ENCODE measurements at regions not wholly inside any gene's neighbourhood (a gene's known extent, or its start where the extent isn't known, plus 50 kb on each side); places are given as distances from the start of the nearest gene placed in this dataset.

DNA sequence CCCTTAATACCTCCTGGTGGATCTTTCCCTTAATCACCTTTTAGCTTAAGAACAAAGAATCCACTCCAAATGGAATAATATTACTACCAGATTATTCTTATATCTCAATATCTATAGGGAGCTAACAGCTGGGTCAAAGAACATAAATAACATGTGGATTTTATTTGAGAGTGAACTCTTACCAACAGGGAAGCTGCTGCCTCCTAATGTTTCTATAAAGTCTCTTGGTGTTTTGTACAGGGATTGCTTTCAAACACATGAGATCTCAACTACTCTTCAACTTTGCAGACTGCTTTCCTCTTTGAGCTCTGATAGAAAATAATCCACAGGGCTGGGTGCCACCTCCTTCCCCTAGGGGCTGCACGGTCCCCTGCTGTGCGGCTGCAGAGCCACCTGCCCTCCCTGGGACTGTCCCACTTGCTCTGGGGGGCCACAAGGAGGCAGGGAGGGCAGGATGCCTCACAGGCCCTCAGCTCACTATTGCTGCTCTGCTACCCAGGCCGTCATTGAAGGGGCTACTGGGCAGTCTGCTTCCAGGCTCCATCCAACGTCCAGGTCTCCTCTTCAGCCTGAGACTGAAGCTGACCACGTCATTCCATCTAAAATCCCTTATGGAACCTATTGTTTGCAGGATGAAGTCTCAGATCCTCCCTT, 191.2 kb downstream of the CXCL12 start:
- H2AFZ ChIP-seq (ENCODE audit: low read length), result no peak overlapping the region
- no peak overlapping the region for H3K4me2 ChIP-seq (ENCODE audit: low read depth, low read length, poor library complexity, severe bottlenecking)
- no peaks in the 10 kb centered on the region for H3K9me2 ChIP-seq (replicated peaks; ENCODE audit: low read depth, low read length)
- no peak overlapping the region for H3K9ac ChIP-seq (ENCODE audit: low read depth, low read length, poor library complexity, severe bottlenecking)
- TF ChIP-seq, protein P1, sequence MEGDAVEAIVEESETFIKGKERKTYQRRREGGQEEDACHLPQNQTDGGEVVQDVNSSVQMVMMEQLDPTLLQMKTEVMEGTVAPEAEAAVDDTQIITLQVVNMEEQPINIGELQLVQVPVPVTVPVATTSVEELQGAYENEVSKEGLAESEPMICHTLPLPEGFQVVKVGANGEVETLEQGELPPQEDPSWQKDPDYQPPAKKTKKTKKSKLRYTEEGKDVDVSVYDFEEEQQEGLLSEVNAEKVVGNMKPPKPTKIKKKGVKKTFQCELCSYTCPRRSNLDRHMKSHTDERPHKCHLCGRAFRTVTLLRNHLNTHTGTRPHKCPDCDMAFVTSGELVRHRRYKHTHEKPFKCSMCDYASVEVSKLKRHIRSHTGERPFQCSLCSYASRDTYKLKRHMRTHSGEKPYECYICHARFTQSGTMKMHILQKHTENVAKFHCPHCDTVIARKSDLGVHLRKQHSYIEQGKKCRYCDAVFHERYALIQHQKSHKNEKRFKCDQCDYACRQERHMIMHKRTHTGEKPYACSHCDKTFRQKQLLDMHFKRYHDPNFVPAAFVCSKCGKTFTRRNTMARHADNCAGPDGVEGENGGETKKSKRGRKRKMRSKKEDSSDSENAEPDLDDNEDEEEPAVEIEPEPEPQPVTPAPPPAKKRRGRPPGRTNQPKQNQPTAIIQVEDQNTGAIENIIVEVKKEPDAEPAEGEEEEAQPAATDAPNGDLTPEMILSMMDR (conservative IDR thresholded peaks at IDR 0.05; ENCODE audit: low read length), result no peak
- TF ChIP-seq EZH2phosphoT487 (IDR thresholded peaks at IDR 0.05; ENCODE audit: borderline replicate concordance), result no peak
- no peaks in the 10 kb centered on the region for H3K27me3 ChIP-seq (ENCODE audit: insufficient read depth, low read length, poor library complexity, severe bottlenecking)
- H3K79me2 ChIP-seq (ENCODE audit: insufficient read depth, low read length), result no peaks in the 10 kb centered on the region
- no peaks in the 10 kb centered on the region for H3K36me3 ChIP-seq (ENCODE audit: insufficient read depth, low read length)
- no peaks in the 10 kb centered on the region; the same call in 1 of the 2 replicates for H3K9me3 ChIP-seq (ENCODE audit: insufficient read depth, low read depth, low read length)
- H4K20me1 ChIP-seq (ENCODE audit: insufficient read depth, low read length, poor library complexity, severe bottlenecking), result no peaks in the 10 kb centered on the region
- no peaks in the 10 kb centered on the region for H3K4me1 ChIP-seq (ENCODE audit: insufficient read depth, low read length, poor library complexity, severe bottlenecking)
- H3K4me3 ChIP-seq (ENCODE audit: low read length, poor library complexity, severe bottlenecking), result no peak overlapping the region
- no peaks in the 10 kb centered on the region for H3F3A ChIP-seq (ENCODE audit: low read depth)

DNA sequence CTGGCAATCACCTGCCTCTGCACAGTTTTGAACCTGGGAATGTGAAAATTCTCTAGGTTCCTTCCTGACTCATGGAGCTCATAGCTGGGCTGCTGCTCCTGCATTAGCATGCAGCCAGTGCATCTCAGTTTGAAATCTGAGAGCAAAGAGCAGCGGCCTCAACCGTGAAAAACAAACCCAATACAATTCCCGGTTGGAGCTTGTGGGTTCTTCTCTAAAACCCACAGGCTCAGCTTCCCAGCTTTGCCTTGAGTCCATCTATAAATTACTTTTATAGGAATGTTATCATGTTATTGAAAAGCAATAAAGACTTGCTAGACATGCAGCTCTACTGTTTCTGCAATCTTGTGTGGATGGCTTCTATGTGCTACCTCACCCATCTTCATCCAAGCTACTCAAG, 191.7 kb downstream of the CXCL12 start:
- H3K79me2 ChIP-seq (ENCODE audit: insufficient read depth, low read length), result no peaks in the 10 kb centered on the region
- no peaks in the 10 kb centered on the region for H3K9me2 ChIP-seq (replicated peaks; ENCODE audit: low read depth, low read length)
- H4K20me1 ChIP-seq (ENCODE audit: insufficient read depth, low read length, poor library complexity, severe bottlenecking), result no peaks in the 10 kb centered on the region
- H3K9me3 ChIP-seq (ENCODE audit: insufficient read depth, low read depth, low read length), result peaks cover under 1% of the 10 kb centered on the region; the same call in 1 of the 2 replicates
- TF ChIP-seq EZH2phosphoT487 (IDR thresholded peaks at IDR 0.05; ENCODE audit: borderline replicate concordance), result no peak
- TF ChIP-seq, protein P1 (conservative IDR thresholded peaks at IDR 0.05; ENCODE audit: low read length), result no peak
- H3K9ac ChIP-seq (ENCODE audit: low read depth, low read length, poor library complexity, severe bottlenecking), result no peak overlapping the region
- H3F3A ChIP-seq (ENCODE audit: low read depth), result no peaks in the 10 kb centered on the region
- H3K36me3 ChIP-seq (ENCODE audit: insufficient read depth, low read length), result no peaks in the 10 kb centered on the region
- no peak overlapping the region for H2AFZ ChIP-seq (ENCODE audit: low read length)
- no peak overlapping the region for H3K4me3 ChIP-seq (ENCODE audit: low read length, poor library complexity, severe bottlenecking)
- no peaks in the 10 kb centered on the region for H3K27me3 ChIP-seq (ENCODE audit: insufficient read depth, low read length, poor library complexity, severe bottlenecking)
- H3K4me2 ChIP-seq (ENCODE audit: low read depth, low read length, poor library complexity, severe bottlenecking), result no peak overlapping the region
- no peaks in the 10 kb centered on the region for H3K4me1 ChIP-seq (ENCODE audit: insufficient read depth, low read length, poor library complexity, severe bottlenecking)

DNA sequence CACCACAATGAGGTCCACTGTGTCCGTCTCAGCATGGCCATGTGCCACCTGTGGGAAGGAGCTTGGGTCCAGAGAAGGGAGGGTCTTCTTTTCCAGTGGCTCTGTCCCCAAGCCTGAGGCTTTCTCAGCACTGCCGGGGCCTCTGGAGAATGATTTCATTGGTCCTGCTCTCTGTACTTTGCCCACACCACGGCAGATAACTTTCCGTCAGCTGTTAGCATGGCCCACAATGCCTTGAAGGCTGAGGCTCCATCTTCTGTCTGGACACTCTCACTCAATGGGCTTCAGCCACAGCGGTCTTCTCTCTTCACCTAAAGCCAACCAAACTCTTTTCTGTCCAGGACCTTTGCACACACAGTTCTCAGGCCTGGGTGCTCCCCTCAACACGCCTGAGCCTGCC, 192.5 kb downstream of the CXCL12 start:
- no peaks in the 10 kb centered on the region for H3K36me3 ChIP-seq (ENCODE audit: insufficient read depth, low read length)
- no peaks in the 10 kb centered on the region for H3K4me1 ChIP-seq (ENCODE audit: insufficient read depth, low read length, poor library complexity, severe bottlenecking)
- H3K4me3 ChIP-seq (ENCODE audit: low read length, poor library complexity, severe bottlenecking), result no peak overlapping the region
- H3K9me3 ChIP-seq (ENCODE audit: insufficient read depth, low read depth, low read length), result 0 out of 2 replicates have a peak, but pooled peaks cover 3% of the 10 kb centered on the region
- no peaks in the 10 kb centered on the region for H3K27me3 ChIP-seq (ENCODE audit: insufficient read depth, low read length, poor library complexity, severe bottlenecking)
- TF ChIP-seq, protein P1 (conservative IDR thresholded peaks at IDR 0.05; ENCODE audit: low read length), result no peak
- TF ChIP-seq EZH2phosphoT487 (IDR thresholded peaks at IDR 0.05; ENCODE audit: borderline replicate concordance), result no peak
- H3K9ac ChIP-seq (ENCODE audit: low read depth, low read length, poor library complexity, severe bottlenecking), result no peak overlapping the region
- no peak overlapping the region for H2AFZ ChIP-seq (ENCODE audit: low read length)
- no peaks in the 10 kb centered on the region for H3K79me2 ChIP-seq (ENCODE audit: insufficient read depth, low read length)
- no peak overlapping the region for H3K4me2 ChIP-seq (ENCODE audit: low read depth, low read length, poor library complexity, severe bottlenecking)
- H4K20me1 ChIP-seq (ENCODE audit: insufficient read depth, low read length, poor library complexity, severe bottlenecking), result no peaks in the 10 kb centered on the region
- no peaks in the 10 kb centered on the region for H3K9me2 ChIP-seq (replicated peaks; ENCODE audit: low read depth, low read length)
- no peaks in the 10 kb centered on the region for H3F3A ChIP-seq (ENCODE audit: low read depth)
